ENCODE measurements at regions not wholly inside any gene's neighbourhood (a gene's known extent, or its start where the extent isn't known, plus 50 kb on each side); places are given as distances from the start of the nearest gene placed in this dataset.

- TF ChIP-seq CTCF (IDR thresholded peaks at IDR 0.05; ENCODE audit: low read length) (no peak), EZH2 (IDR thresholded peaks at IDR 0.05; ENCODE audit: borderline replicate concordance, low read length) (no peak)
Observed at GRCh38 chr7:140260352-140261104, 83.7 kb upstream of the KDM7A start.
